Bronchial epithelial cell (primary cell): ENCODE measurements at regions not wholly inside any gene's neighbourhood (a gene's known extent, or its start where the extent isn't known, plus 50 kb on each side); places are given as distances from the start of the nearest gene placed in this dataset.
A peak's percentile ranks its signal among the peaks of the same experiment; 100 is the strongest.

Experiments
- DNase-seq: peaks from one replicate; pipeline ENCODE4 v3.0.0-alpha.2; 2010; ENCODE audit warnings: low read depth
- FAIRE-seq: peaks from 2 replicates; lab custom pipeline; 2011; peaks lifted over from hg19 to GRCh38; lab: Jason Lieb, UNC
- H3K27me3 ChIP-seq: 2 replicates; pipeline ENCODE4 v1.5.1; 2011; ENCODE audit warnings: low read length; ENCODE audit not compliant: control insufficient read depth, insufficient read depth
- H3K36me3 ChIP-seq: 2 replicates; pipeline ENCODE4 v1.5.1; 2011; ENCODE audit warnings: low read length; ENCODE audit not compliant: control insufficient read depth, insufficient read depth
- H3K4me3 ChIP-seq: 2 replicates; pipeline ENCODE4 v1.5.1; 2011; ENCODE audit warnings: mild to moderate bottlenecking, low read depth, low read length, control low read depth
- TF ChIP-seq, protein P1 (sequence below): IDR thresholded peaks from 2 replicates; pipeline ENCODE4 v1.5.1; 2011; ENCODE audit warnings: mild to moderate bottlenecking, moderate library complexity, low read length, control low read depth, inconsistent platforms; ENCODE audit not compliant: insufficient read depth, severe bottlenecking

DNA sequence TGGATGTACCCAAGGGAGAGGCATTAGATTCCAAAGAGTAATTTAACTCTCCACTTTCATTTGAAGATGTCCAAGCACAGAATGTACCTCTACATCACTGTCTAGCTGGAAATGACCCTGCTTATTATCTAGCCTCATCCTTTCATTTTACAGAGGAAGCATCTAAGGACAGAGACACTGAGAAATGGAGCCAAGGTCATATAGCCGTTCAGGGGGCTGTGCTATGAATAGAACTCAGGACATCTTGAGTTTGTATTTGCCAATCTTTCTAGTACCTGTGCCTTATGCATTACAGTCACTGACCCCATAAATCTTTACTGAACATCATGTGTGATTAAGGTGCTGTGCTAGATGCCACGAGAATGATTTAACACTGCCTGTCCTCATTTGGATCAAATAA lies 138.2 kb upstream of the SPTLC3 start:
- FAIRE-seq (no peak), DNase-seq (no peak)
- Histone ChIP-seq H3K4me3 (no peak overlapping the region), H3K27me3 (no peaks in the 10 kb centered on the region), H3K36me3 (no peaks in the 10 kb centered on the region)
- TF ChIP-seq, protein P1, sequence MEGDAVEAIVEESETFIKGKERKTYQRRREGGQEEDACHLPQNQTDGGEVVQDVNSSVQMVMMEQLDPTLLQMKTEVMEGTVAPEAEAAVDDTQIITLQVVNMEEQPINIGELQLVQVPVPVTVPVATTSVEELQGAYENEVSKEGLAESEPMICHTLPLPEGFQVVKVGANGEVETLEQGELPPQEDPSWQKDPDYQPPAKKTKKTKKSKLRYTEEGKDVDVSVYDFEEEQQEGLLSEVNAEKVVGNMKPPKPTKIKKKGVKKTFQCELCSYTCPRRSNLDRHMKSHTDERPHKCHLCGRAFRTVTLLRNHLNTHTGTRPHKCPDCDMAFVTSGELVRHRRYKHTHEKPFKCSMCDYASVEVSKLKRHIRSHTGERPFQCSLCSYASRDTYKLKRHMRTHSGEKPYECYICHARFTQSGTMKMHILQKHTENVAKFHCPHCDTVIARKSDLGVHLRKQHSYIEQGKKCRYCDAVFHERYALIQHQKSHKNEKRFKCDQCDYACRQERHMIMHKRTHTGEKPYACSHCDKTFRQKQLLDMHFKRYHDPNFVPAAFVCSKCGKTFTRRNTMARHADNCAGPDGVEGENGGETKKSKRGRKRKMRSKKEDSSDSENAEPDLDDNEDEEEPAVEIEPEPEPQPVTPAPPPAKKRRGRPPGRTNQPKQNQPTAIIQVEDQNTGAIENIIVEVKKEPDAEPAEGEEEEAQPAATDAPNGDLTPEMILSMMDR = no peak

DNA sequence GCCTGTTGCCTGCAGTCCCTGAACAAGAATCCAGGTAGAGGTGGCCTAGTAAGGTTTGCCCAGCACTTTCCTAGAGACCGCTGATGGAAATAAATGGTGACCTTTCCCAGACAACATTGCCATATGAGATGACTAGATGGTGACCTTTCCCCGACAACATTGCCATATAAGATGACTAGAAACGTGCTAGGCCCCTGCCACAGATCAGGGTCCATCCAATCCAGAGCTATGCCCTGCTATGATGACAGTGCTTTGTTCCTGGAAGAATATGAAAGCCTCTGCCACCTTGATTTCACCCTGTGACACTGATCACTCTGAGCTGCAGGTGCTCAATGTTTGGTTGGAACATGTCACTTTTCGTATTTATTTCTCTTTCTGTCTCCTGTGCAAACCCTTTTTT lies 133.8 kb upstream of the SPTLC3 start:
- Histone ChIP-seq H3K27me3 (no peaks in the 10 kb centered on the region), H3K36me3 (no peaks in the 10 kb centered on the region)
- FAIRE-seq = no peak

DNA sequence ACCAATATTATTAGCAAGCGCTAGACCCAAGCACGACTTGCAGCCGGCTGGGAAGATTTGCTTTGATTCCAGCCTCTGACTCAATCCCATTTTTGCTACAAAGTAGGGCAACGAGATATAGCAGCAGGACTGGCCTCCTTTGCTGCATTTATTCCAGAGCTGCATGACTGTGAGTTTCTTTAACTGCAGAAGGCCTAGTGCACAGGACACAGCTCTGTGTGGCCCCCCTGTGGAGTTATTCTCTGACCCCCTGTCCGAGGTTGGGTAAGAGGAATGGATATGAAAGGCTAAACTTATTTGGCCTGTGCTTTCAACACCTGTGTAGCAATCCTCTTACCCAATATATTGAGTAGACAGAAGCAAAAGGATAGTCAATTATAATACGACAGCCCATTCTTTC lies 133.3 kb upstream of the SPTLC3 start:
- H3K4me3 ChIP-seq = no peak overlapping the region
- FAIRE-seq (no peak), DNase-seq (no peak)
- H3K27me3 ChIP-seq = no peaks in the 10 kb centered on the region
- no peaks in the 10 kb centered on the region for H3K36me3 ChIP-seq
- TF ChIP-seq, protein P1 = no peak

More for the DNA sequence above, 133.8 kb upstream of the SPTLC3 start:
- DNase-seq = no peak
- TF ChIP-seq, protein P1 = no peak
- no peak overlapping the region for H3K4me3 ChIP-seq

DNA sequence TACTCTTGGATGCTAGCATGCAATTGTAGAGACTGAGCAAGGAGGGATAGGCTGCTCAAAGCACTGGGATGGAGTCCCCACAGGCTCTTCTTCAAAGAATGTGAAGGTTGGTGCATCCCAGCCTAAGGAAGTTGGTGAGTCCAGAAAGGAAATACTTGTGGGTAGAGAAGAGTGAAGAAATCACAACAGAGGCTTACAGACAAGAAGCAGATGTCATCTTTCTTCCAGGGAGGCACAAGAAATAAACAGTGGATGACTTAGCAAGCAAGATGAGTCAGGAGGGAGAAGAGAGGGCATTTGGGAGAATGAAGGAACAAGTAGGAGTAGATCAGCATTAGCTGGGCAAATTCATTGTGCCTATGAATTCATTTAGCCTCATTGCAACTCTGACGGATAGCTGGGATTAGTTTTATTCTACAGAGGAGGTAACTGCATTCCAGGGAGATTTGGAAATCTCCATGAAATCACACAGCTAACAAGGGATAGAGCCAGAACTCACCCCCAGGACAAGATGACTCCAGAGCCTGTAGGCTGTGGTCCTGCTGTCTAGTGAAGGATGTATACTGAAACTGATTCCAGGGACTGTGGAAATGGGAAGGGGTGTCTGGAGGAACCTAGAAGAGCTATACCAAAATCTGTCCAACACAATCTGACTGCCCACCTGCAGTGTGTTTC lies 125.8 kb upstream of the SPTLC3 start:
- FAIRE-seq (peak; percentile 43), DNase-seq (peak; percentile 39)
- H3K4me3 ChIP-seq = no peak overlapping the region
- TF ChIP-seq, protein P1 = no peak
- no peaks in the 10 kb centered on the region for H3K36me3 ChIP-seq
- H3K27me3 ChIP-seq = no peaks in the 10 kb centered on the region

DNA sequence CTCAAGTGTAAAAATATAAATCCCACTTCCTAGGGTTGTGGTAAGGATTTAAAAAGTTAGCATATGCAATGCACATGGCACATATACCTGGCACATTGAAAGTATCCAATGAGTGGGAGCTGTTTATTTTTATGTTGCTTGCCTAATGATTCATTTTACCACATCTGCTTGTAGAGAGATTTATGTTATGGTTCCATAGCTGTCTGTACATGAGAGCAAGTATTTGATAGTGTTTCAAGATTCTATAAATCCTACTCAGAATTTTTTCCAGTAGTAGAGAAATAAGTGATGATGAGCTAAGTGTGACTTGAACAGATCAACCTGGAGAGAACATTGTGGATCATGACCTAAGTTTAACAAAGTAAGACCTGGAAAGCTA lies 125.3 kb upstream of the SPTLC3 start:
- TF ChIP-seq, protein P1 = no peak
- FAIRE-seq (no peak), DNase-seq (no peak)
- Histone ChIP-seq H3K27me3 (no peaks in the 10 kb centered on the region), H3K4me3 (no peak overlapping the region), H3K36me3 (no peaks in the 10 kb centered on the region)
